OCI-LY7 (cell line): ENCODE measurements at regions not wholly inside any gene's neighbourhood (a gene's known extent, or its start where the extent isn't known, plus 50 kb on each side); places are given as distances from the start of the nearest gene placed in this dataset.

ENCODE experiments used
- BruUV-seq: library from RNA; stranded (reverse); fragments of 400-500 nt; replicated peaks from 2 replicates; lab custom pipeline; 2021; lab: Mats Ljungman, UMichigan
- CTCF ChIA-PET: fragments of 300-600 bp; sonication (Branson Sonifier 250); formaldehyde crosslinking; loops from one replicate; lab custom pipeline; 2022; ENCODE audit warnings: antibody characterized with exemption; ENCODE audit not compliant: unreplicated experiment; lab: Charles Lee
- POLR2A ChIA-PET: fragments of 300-600 bp; sonication (Branson Sonifier 250); formaldehyde crosslinking; loops from one replicate; lab custom pipeline; 2022; ENCODE audit warnings: antibody characterized with exemption; lab: Charles Lee
- DNase-seq: peaks from one replicate; pipeline ENCODE4 v3.0.0-alpha.2; 2015; ENCODE audit warnings: low spot score
- H2AFZ ChIP-seq: fragments of 200-600 bp; sonication (generic), shearing (Covaris generic); 2 replicates; pipeline ENCODE4 v1.6.1; 2014; ENCODE audit warnings: mild to moderate bottlenecking, antibody characterized with exemption, low read length, moderate library complexity
- H3K27ac ChIP-seq: fragments of 200-600 bp; sonication (generic); 2 replicates; pipeline ENCODE4 v1.5.1; 2014; ENCODE audit warnings: mixed run types, low read depth, mild to moderate bottlenecking, moderate library complexity, low read length, inconsistent platforms; ENCODE audit not compliant: poor library complexity, severe bottlenecking
- H3K36me3 ChIP-seq: fragments of 200-600 bp; sonication (generic); 2 replicates; pipeline ENCODE4 v1.6.1; 2014; ENCODE audit warnings: mild to moderate bottlenecking, antibody characterized with exemption, low read length, moderate library complexity, mixed read lengths; ENCODE audit not compliant: insufficient read depth
- H3K4me1 ChIP-seq: fragments of 200-600 bp; sonication (generic); 2 replicates; pipeline ENCODE4 v1.5.1; 2014; ENCODE audit warnings: mild to moderate bottlenecking, low read length; ENCODE audit not compliant: insufficient read depth, poor library complexity, severe bottlenecking
- H3K4me2 ChIP-seq: fragments of 200-600 bp; sonication (generic); 2 replicates; pipeline ENCODE4 v1.6.1; 2014; ENCODE audit warnings: mild to moderate bottlenecking, low read length
- H3K4me3 ChIP-seq: fragments of 200-600 bp; sonication (generic); 2 replicates; pipeline ENCODE4 v1.5.1; 2014; ENCODE audit warnings: mild to moderate bottlenecking, low read depth, low read length; ENCODE audit not compliant: poor library complexity, severe bottlenecking
- H3K79me2 ChIP-seq: fragments of 200-600 bp; sonication (generic); 2 replicates; pipeline ENCODE4 v1.6.1; 2016; ENCODE audit warnings: low read depth, mild to moderate bottlenecking, low read length, moderate library complexity, mixed read lengths; ENCODE audit not compliant: insufficient read depth
- H3K9me2 ChIP-seq: fragments of 200-600 bp; sonication (generic); 2 replicates; pipeline ENCODE4 v1.6.1; 2016; ENCODE audit warnings: mild to moderate bottlenecking, low read length, mixed read lengths; ENCODE audit not compliant: insufficient read depth
- H3K9me3 ChIP-seq: fragments of 200-600 bp; sonication (generic); 2 replicates; pipeline ENCODE4 v1.6.1; 2014; ENCODE audit warnings: mild to moderate bottlenecking, mixed run types, low read length, mixed read lengths
- H4K20me1 ChIP-seq: fragments of 200-600 bp; sonication (generic); 2 replicates; pipeline ENCODE4 v1.6.1; 2014; ENCODE audit warnings: mild to moderate bottlenecking, antibody characterized with exemption, low read length, moderate library complexity, mixed read lengths; ENCODE audit not compliant: insufficient read depth
- CTCF ChIP-seq: fragments of 200-600 bp; sonication (generic); conservative IDR thresholded peaks from 2 replicates; pipeline ENCODE4 v1.5.1; 2014; ENCODE audit warnings: mild to moderate bottlenecking, antibody characterized with exemption, low read length, moderate library complexity, mixed read lengths
- EZH2phosphoT487 ChIP-seq: fragments of 200-600 bp; sonication (generic); IDR thresholded peaks from 2 replicates; pipeline ENCODE4 v1.6.1; 2018; ENCODE audit warnings: low read depth, borderline replicate concordance, mild to moderate bottlenecking, mixed run types, antibody characterized with exemption, low read length, moderate library complexity, mixed read lengths
- intact Hi-C: fragments of 100-400 bp; cut with micrococcal nuclease; formaldehyde crosslinking; loops from one replicate; pipeline ENCODE4 v1.10.0; 2022; ENCODE audit not compliant: unreplicated experiment

DNA sequence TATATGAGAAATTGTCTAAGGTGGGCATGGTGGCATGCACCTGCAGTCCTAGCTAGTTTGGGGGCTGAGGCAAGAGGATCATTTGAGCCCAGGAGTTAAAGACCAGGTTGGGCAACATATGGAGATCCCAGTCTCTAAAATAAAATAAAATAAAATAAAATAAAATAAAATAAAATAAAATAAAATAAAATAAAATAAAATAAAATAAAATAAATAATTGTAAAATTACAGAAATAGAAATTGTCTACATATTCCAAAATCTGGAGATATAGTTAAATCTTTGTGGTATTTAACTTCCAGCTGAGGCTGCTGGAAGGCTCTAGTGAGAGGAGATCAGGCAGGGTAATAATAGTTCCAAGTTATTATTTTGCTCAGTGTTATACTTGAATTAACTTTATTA is 1432.1 kb upstream of the CDH2 start:
- no peaks in the 10 kb centered on the region for H3K36me3 ChIP-seq
- no peak for DNase-seq
- TF ChIP-seq CTCF: no peak
- TF ChIP-seq EZH2phosphoT487: no peak
- H3K79me2 ChIP-seq: no peaks in the 10 kb centered on the region
- H2AFZ ChIP-seq: no peak overlapping the region
- H3K4me3 ChIP-seq: no peak overlapping the region
- CTCF ChIA-PET: no interaction called here
- POLR2A ChIA-PET: no interaction called here
- no peaks in the 10 kb centered on the region for H3K4me1 ChIP-seq
- intact Hi-C loops: no loop called here
- no TSS peak for BruUV-seq
- no peaks in the 10 kb centered on the region for H3K9me2 ChIP-seq
- H3K9me3 ChIP-seq: no peaks in the 10 kb centered on the region
- no peaks in the 10 kb centered on the region for H4K20me1 ChIP-seq
- H3K4me2 ChIP-seq: no peak overlapping the region
- H3K27ac ChIP-seq: no peak overlapping the region

DNA sequence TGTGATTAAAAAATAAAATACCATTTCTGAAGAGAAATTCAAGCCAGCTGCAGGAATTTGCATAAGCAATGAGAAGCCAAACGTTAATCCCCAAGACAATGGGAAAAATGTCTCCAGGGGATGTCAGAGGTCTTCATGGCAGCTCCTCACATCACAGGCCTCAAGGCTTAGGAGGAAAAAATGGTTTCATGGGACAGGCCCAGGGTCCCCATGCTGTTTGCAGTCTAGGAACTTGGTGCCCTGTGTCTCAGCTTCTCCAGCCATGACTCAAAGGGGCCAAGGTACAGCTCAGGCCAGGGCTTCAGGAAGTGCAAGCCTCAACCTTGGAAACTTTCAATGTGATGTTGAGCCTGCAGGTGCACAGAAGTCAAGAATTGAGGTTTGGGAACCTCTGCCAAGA is 1428.4 kb upstream of the CDH2 start:
- no peaks in the 10 kb centered on the region for H3K9me2 ChIP-seq
- no peaks in the 10 kb centered on the region for H3K79me2 ChIP-seq
- BruUV-seq: no TSS peak
- no peak overlapping the region for H3K27ac ChIP-seq
- TF ChIP-seq EZH2phosphoT487: no peak
- no peak for TF ChIP-seq CTCF
- no peaks in the 10 kb centered on the region for H3K4me1 ChIP-seq
- H4K20me1 ChIP-seq: no peaks in the 10 kb centered on the region
- H3K36me3 ChIP-seq: no peaks in the 10 kb centered on the region
- no peaks in the 10 kb centered on the region for H3K9me3 ChIP-seq
- DNase-seq: no peak
- intact Hi-C loops: no loop called here
- ChIA-PET CTCF (no interaction called here), POLR2A (no interaction called here)
- H2AFZ ChIP-seq: no peak overlapping the region
- H3K4me2 ChIP-seq: no peak overlapping the region
- no peak overlapping the region for H3K4me3 ChIP-seq

- TF ChIP-seq EZH2phosphoT487 (no peak), CTCF (no peak)
- CTCF ChIA-PET: no interaction called here
- H3K79me2 ChIP-seq: no peaks in the 10 kb centered on the region
- no peak overlapping the region for H2AFZ ChIP-seq
- BruUV-seq: no TSS peak
- DNase-seq: no peak
- no peak overlapping the region for H3K4me3 ChIP-seq
- H4K20me1 ChIP-seq: no peaks in the 10 kb centered on the region
- H3K4me2 ChIP-seq: no peak overlapping the region
- H3K9me3 ChIP-seq: no peaks in the 10 kb centered on the region
- H3K9me2 ChIP-seq: no peaks in the 10 kb centered on the region
- no peaks in the 10 kb centered on the region for H3K36me3 ChIP-seq
- intact Hi-C loops: no loop called here
- no peaks in the 10 kb centered on the region for H3K4me1 ChIP-seq
- no peak overlapping the region for H3K27ac ChIP-seq
- POLR2A ChIA-PET: no interaction called here
Measured at GRCh38 chr18:29596959-29597358, 1420.0 kb upstream of the CDH2 start.
